Mesendoderm (in vitro differentiated cells): ENCODE measurements at regions not wholly inside any gene's neighbourhood (a gene's known extent, or its start where the extent isn't known, plus 50 kb on each side); places are given as distances from the start of the nearest gene placed in this dataset.

Experiments used
- DNase-seq: peaks from one replicate; pipeline ENCODE4 v3.0.0; 2013
- H2AK5ac ChIP-seq: 2 replicates; pipeline ENCODE4 v1.6.1; 2013; ENCODE audit warnings: low read length, inconsistent platforms
- H2BK120ac ChIP-seq: 2 replicates; pipeline ENCODE4 v1.6.1; 2013; ENCODE audit warnings: low read depth, mild to moderate bottlenecking, low read length, moderate library complexity, mixed read lengths
- H2BK15ac ChIP-seq: replicated peaks from 2 replicates; pipeline ENCODE4 v1.6.1; 2013; ENCODE audit warnings: low read depth, mild to moderate bottlenecking, moderate library complexity
- H2BK5ac ChIP-seq: 2 replicates; pipeline ENCODE4 v1.6.1; 2013; ENCODE audit warnings: low read length, inconsistent platforms
- H3K18ac ChIP-seq: 2 replicates; pipeline ENCODE4 v1.6.1; 2013; ENCODE audit warnings: mild to moderate bottlenecking, low read length, mixed read lengths
- H3K23ac ChIP-seq: one replicate; pipeline ENCODE4 v1.6.1; 2013; ENCODE audit warnings: low read length
- H3K27ac ChIP-seq: 2 replicates; pipeline ENCODE4 v1.5.1; 2013; ENCODE audit warnings: low read depth, mild to moderate bottlenecking, inconsistent platforms, low read length, moderate library complexity
- H3K27me3 ChIP-seq: 2 replicates; pipeline ENCODE4 v1.6.1; 2013; ENCODE audit warnings: low read length, control low read depth, mild to moderate bottlenecking, inconsistent platforms; ENCODE audit not compliant: insufficient read depth, poor library complexity
- H3K36me3 ChIP-seq: 2 replicates; pipeline ENCODE4 v1.6.1; 2013; ENCODE audit warnings: low read length, inconsistent platforms; ENCODE audit not compliant: control insufficient read depth, insufficient read depth
- H3K4ac ChIP-seq: one replicate; pipeline ENCODE4 v1.6.1; 2013; ENCODE audit warnings: low read depth, mild to moderate bottlenecking, low read length, moderate library complexity
- H3K4me1 ChIP-seq: 2 replicates; pipeline ENCODE4 v1.6.1; 2013; ENCODE audit warnings: low read depth, low read length, inconsistent platforms; ENCODE audit not compliant: control insufficient read depth
- H3K4me2 ChIP-seq: 2 replicates; pipeline ENCODE4 v1.6.1; 2013; ENCODE audit warnings: low read length
- H3K4me3 ChIP-seq: 2 replicates; pipeline ENCODE4 v1.5.1; 2013; ENCODE audit warnings: mild to moderate bottlenecking, low read length
- H3K56ac ChIP-seq: one replicate; pipeline ENCODE4 v1.6.1; 2013; ENCODE audit warnings: low read length
- H3K79me1 ChIP-seq: 2 replicates; pipeline ENCODE4 v1.6.1; 2013; ENCODE audit warnings: low read length, inconsistent platforms
- H3K79me2 ChIP-seq: 2 replicates; pipeline ENCODE4 v1.6.1; 2013; ENCODE audit warnings: mild to moderate bottlenecking, low read length; ENCODE audit not compliant: control insufficient read depth, insufficient read depth
- H3K9ac ChIP-seq: 2 replicates; pipeline ENCODE4 v1.6.1; 2013; ENCODE audit warnings: low read length, inconsistent platforms
- H4K5ac ChIP-seq: one replicate; pipeline ENCODE4 v1.6.1; 2013; ENCODE audit warnings: low read length
- H4K8ac ChIP-seq: one replicate; pipeline ENCODE4 v1.6.1; 2013; ENCODE audit warnings: low read depth, mild to moderate bottlenecking, control low read depth, low read length, moderate library complexity
- WGBS: extraction: QIAGEN DNeasy Blood & Tissue Kit; methylation state at CpG from one replicate; pipeline ENCODE4 v1.1.7; 2013; ENCODE audit warnings: low lambda C conversion rate, missing lambda C conversion rate; ENCODE audit not compliant: insufficient coverage; ENCODE audit errors: extremely low coverage; 5-methylcytosine and 5-hydroxymethylcytosine counted together

- Histone ChIP-seq H3K56ac (no peak overlapping the region), H4K8ac (no peak overlapping the region), H3K4me3 (no peak overlapping the region), H3K18ac (no peak overlapping the region), H3K79me1 (no peaks in the 10 kb centered on the region), H2BK5ac (no peak overlapping the region), H3K4me1 (no peaks in the 10 kb centered on the region), H3K36me3 (no peaks in the 10 kb centered on the region), H3K4ac (no peak overlapping the region), H3K23ac (no peak overlapping the region), H3K4me2 (no peak overlapping the region), H2BK120ac (no peak overlapping the region), H2BK15ac (no peak overlapping the region), H3K27me3 (no peaks in the 10 kb centered on the region), H4K5ac (no peak overlapping the region), H3K27ac (no peak overlapping the region), H3K79me2 (no peaks in the 10 kb centered on the region), H2AK5ac (no peak overlapping the region), H3K9ac (no peak overlapping the region)
- DNase-seq, result no peak
- no CpG with 5 or more reads among the region's 1 CpG for WGBS
Observed at GRCh38 chr9:103913899-103914298, 180.2 kb upstream of the SMC2 start.

- H3K23ac ChIP-seq, result no peak overlapping the region
- no peak overlapping the region for H4K5ac ChIP-seq
- no peak overlapping the region for H2BK15ac ChIP-seq
- H3K18ac ChIP-seq, result no peak overlapping the region
- no peaks in the 10 kb centered on the region for H3K36me3 ChIP-seq
- H3K4me1 ChIP-seq, result no peaks in the 10 kb centered on the region
- H2BK5ac ChIP-seq, result no peak overlapping the region
- no peak overlapping the region for H3K9ac ChIP-seq
- H3K79me2 ChIP-seq, result no peaks in the 10 kb centered on the region
- no peak for DNase-seq
- no peak overlapping the region for H3K27ac ChIP-seq
- no peak overlapping the region for H2BK120ac ChIP-seq
- H3K56ac ChIP-seq, result no peak overlapping the region
- H4K8ac ChIP-seq, result no peak overlapping the region
- no CpG with 5 or more reads among the region's 5 CpGs for WGBS
- H3K27me3 ChIP-seq, result no peaks in the 10 kb centered on the region
- no peak overlapping the region for H3K4me2 ChIP-seq
- no peaks in the 10 kb centered on the region for H3K79me1 ChIP-seq
- H2AK5ac ChIP-seq, result no peak overlapping the region
- no peak overlapping the region for H3K4ac ChIP-seq
- no peak overlapping the region for H3K4me3 ChIP-seq
Observed at GRCh38 chr9:103919605-103920209, 174.4 kb upstream of the SMC2 start.

- H3K4me3 ChIP-seq, result no peak overlapping the region
- no peak overlapping the region for H3K18ac ChIP-seq
- no peak overlapping the region for H3K9ac ChIP-seq
- no peak for DNase-seq
- H4K5ac ChIP-seq, result no peak overlapping the region
- no peak overlapping the region for H3K23ac ChIP-seq
- H2BK5ac ChIP-seq, result no peak overlapping the region
- H4K8ac ChIP-seq, result no peak overlapping the region
- H3K27ac ChIP-seq, result no peak overlapping the region
- H3K36me3 ChIP-seq, result no peaks in the 10 kb centered on the region
- no peaks in the 10 kb centered on the region for H3K4me1 ChIP-seq
- no peak overlapping the region for H2BK120ac ChIP-seq
- no peaks in the 10 kb centered on the region for H3K79me1 ChIP-seq
- H2AK5ac ChIP-seq, result no peak overlapping the region
- H3K79me2 ChIP-seq, result no peaks in the 10 kb centered on the region
- no peak overlapping the region for H3K56ac ChIP-seq
- H2BK15ac ChIP-seq, result no peak overlapping the region
- H3K4ac ChIP-seq, result no peak overlapping the region
- no peak overlapping the region for H3K4me2 ChIP-seq
- H3K27me3 ChIP-seq, result no peaks in the 10 kb centered on the region
- no CpG with 5 or more reads among the region's 3 CpGs for WGBS
Observed at GRCh38 chr9:103928442-103928841, 165.7 kb upstream of the SMC2 start.

GRCh38 chr9:103941104-103941503, 153.0 kb upstream of the SMC2 start:
- DNase-seq, result no peak
- Histone ChIP-seq H3K4me1 (no peaks in the 10 kb centered on the region), H3K27me3 (no peaks in the 10 kb centered on the region), H3K18ac (no peak overlapping the region), H2AK5ac (no peak overlapping the region), H4K5ac (no peak overlapping the region), H3K4me3 (no peak overlapping the region), H3K4me2 (no peak overlapping the region), H2BK15ac (no peak overlapping the region), H3K56ac (no peak overlapping the region), H3K23ac (no peak overlapping the region), H3K27ac (no peak overlapping the region), H3K79me2 (no peaks in the 10 kb centered on the region), H3K79me1 (no peaks in the 10 kb centered on the region), H4K8ac (no peak overlapping the region), H3K9ac (no peak overlapping the region), H3K4ac (no peak overlapping the region), H2BK5ac (no peak overlapping the region), H3K36me3 (no peaks in the 10 kb centered on the region), H2BK120ac (no peak overlapping the region)
- no CpG with 5 or more reads among the region's 11 CpGs for WGBS

GRCh38 chr9:103942200-103942599, 151.9 kb upstream of the SMC2 start:
- H3K27me3 ChIP-seq, result no peaks in the 10 kb centered on the region
- no peak overlapping the region for H3K4ac ChIP-seq
- no peak overlapping the region for H2BK15ac ChIP-seq
- H3K9ac ChIP-seq, result no peak overlapping the region
- no peak overlapping the region for H3K4me3 ChIP-seq
- H4K5ac ChIP-seq, result no peak overlapping the region
- no peak overlapping the region for H3K27ac ChIP-seq
- H2BK120ac ChIP-seq, result no peak overlapping the region
- H3K79me2 ChIP-seq, result no peaks in the 10 kb centered on the region
- H2AK5ac ChIP-seq, result no peak overlapping the region
- H3K36me3 ChIP-seq, result no peaks in the 10 kb centered on the region
- no peaks in the 10 kb centered on the region for H3K4me1 ChIP-seq
- no peak for DNase-seq
- H4K8ac ChIP-seq, result no peak overlapping the region
- H3K18ac ChIP-seq, result no peak overlapping the region
- no peak overlapping the region for H3K4me2 ChIP-seq
- no CpG with 5 or more reads among the region's 2 CpGs for WGBS
- H2BK5ac ChIP-seq, result no peak overlapping the region
- no peak overlapping the region for H3K56ac ChIP-seq
- no peaks in the 10 kb centered on the region for H3K79me1 ChIP-seq
- H3K23ac ChIP-seq, result no peak overlapping the region

- no peak overlapping the region for H3K4ac ChIP-seq
- H3K18ac ChIP-seq, result no peak overlapping the region
- no peaks in the 10 kb centered on the region for H3K79me2 ChIP-seq
- no peaks in the 10 kb centered on the region for H3K36me3 ChIP-seq
- H2BK15ac ChIP-seq, result no peak overlapping the region
- H2BK5ac ChIP-seq, result no peak overlapping the region
- no peak overlapping the region for H3K4me3 ChIP-seq
- H3K4me1 ChIP-seq, result no peaks in the 10 kb centered on the region
- no peak overlapping the region for H3K27ac ChIP-seq
- no peaks in the 10 kb centered on the region for H3K79me1 ChIP-seq
- H3K27me3 ChIP-seq, result no peaks in the 10 kb centered on the region
- H3K56ac ChIP-seq, result no peak overlapping the region
- no peak overlapping the region for H2AK5ac ChIP-seq
- no peak overlapping the region for H4K8ac ChIP-seq
- H3K9ac ChIP-seq, result no peak overlapping the region
- no peak overlapping the region for H2BK120ac ChIP-seq
- H3K23ac ChIP-seq, result no peak overlapping the region
- whole genome bisulfite sequencing, result no CpG with 5 or more reads among the region's 1 CpG
- DNase-seq, result no peak
- no peak overlapping the region for H4K5ac ChIP-seq
- H3K4me2 ChIP-seq, result no peak overlapping the region
Observed at GRCh38 chr9:103942651-103943050, 151.5 kb upstream of the SMC2 start.
